CD4-positive, alpha-beta T cell treated with Interleukin-4 for 4 hours (primary cell): ENCODE measurements at regions not wholly inside any gene's neighbourhood (a gene's known extent, or its start where the extent isn't known, plus 50 kb on each side); places are given as distances from the start of the nearest gene placed in this dataset.

Source experiments
- DNase-seq: peaks from one replicate; pipeline ENCODE4 v3.0.0-alpha.2; 2020

DNA sequence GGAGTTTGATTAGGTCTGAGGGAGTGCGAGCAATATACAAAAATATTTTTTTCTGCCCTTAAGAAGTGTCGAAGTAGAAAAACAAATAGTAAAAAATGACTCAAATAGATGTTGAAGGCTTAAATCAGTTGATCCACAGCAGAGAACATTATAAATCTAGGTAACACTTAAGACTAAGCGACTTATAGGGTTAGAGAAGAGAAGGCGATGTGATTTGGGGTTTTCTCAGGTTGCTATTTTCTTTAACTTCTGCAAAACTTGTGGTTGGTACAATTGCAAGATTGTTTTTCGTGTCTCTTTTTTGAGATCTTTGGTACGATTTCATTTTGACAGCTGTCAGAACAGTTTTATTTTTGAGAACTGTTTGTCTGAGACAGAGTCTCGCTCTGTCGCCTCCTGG lies 1479.5 kb downstream of the PCDH7 start:
- DNase-seq: no peak

DNA sequence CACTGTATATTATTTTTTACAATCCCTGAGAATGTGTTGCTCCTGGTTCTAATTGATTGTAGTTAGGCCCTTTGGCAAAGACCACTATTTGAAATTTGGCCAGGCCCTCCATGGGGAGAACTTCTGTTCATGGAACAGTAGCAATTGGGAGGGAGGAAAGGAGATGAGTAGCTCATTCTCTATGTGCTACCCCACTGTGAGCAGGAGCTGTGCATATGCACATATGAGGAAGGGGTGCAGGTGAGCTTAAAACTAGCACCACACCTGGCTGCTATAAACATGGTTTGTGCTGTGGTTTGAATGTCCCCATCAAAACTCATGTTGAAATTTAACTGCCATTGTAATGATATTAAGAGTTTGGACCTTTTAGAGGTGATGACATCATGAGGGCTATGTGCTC lies 1483.2 kb downstream of the PCDH7 start:
- no peak for DNase-seq

DNA sequence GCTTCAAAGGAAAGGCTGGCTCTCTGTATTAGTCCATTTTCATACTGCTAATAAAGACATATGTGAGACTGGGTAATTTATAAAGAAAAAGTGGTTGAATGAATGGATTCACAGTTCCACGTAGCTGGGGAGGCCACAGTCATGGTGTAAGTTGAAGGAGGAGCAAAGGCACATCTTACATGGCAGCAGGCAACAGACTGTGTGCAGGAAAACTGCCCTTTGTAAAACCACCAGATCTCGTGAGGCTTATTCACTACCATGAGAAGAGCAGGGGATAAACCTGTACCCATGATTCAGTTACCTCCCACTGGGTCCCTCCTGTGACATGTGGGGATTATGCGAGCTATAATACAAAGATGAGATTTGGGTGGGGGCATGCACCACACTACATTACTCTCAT lies 1486.6 kb downstream of the PCDH7 start:
- DNase-seq: no peak

DNA sequence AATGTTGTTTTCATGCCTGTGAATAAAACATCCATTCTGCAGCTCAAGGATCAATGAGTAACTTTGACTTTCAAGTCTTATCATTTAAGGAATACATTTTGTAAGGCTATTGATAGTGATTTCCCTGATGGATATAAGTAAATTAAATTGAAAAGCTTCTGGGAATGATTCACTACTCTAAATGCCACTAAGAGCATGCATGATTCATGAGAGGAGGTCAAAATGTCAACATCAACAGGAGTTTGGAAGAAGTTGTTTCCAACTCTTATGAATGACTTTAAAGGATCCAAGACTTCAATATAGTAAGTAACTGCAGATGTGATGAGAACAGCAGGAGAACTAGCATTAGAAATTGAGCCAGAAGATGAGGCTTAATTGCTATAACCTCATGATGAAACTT lies 1487.3 kb downstream of the PCDH7 start:
- no peak for DNase-seq

DNA sequence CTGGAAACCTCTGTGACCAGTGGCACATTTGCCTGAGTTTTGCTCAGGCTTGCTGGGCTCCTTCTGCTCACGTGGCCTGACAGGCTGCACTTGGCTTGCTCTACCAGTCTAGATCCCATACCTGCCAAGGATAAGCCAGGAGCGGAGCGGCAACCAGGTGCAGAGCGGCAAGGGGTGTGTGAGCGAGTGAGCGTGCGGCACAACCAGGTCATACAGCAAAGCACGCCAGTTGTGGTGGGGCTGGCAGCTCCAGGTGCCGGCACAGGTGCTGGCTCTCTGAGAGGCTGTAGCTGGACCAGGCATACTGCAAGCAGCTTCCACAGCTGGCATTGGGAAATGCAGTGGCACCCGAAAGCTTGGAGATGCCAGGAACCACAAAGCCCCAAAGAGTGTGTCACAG lies 1495.1 kb downstream of the PCDH7 start:
- no peak for DNase-seq

DNA sequence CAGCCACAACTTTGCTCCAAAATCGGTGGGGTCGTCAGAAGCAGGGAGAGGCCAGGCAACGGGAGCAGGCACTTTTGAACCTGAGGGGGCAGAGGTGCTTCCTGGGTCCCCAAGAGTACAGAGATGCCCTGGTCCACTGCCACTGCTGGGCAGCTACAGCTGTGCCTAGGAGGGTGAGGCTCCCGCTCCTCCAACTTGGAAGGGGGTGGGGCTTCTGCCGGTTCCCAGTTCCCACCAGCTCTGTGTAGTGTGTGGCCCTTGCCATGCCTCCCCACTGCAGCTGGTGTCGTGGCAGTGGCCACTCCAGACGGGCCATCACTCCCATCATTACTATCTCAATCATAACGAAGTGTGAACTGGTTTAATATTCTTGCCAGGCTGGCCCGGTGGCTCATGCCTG lies 1496.3 kb downstream of the PCDH7 start:
- no peak for DNase-seq

DNA sequence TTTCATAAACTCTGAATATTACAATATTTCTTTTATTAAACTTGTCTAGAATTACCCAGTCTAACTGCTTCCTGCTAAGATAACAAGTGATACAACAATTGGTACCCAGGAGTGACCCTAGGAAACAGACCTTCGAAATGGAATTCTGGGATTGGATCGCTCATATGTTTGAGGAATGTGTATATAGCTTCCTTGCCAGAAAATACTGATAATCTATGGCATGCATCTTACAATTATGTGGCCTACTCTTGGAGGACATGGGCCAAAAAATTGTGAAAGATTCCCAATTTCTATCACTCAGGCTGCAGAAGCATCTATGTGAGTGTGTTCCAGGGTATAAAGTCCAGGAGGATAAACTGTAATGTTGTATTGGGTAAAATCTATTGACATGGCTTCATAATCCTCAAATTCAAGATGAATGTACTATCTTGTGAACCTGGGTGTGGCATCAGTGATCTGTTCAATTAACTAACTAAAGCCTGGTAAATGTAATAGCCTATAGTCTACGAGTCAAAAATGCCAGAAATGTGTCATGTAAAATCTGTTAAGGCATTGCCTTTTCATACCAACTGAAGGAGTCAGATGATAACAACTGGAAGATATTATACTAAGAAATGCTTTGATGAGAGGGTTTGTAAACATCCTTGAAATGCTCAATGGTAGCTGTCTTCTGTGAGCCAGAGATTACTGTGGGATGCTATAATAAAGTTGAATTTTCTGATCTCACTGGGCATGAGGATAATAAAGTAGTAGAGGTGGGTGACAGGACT lies 1499.3 kb downstream of the PCDH7 start:
- DNase-seq: no peak

DNA sequence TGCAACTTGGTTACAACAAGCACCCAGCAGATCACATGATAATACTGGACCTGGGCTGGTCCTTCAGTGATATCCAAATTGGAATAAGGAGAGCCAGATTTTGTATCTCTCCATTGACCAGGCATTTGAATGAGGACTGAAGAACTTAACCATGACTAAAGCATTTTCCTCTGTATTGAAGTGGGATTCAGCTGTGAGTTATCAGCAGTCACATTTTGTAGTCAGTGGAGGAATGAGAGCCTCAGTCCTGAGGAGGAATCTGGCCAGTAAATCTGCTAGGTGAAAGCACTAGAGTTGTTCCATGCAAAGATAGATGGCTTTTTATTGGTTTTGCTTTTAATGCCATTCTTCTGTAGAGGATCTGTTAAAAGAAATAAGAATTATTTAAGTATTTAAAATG lies 1506.0 kb downstream of the PCDH7 start:
- no peak for DNase-seq

DNA sequence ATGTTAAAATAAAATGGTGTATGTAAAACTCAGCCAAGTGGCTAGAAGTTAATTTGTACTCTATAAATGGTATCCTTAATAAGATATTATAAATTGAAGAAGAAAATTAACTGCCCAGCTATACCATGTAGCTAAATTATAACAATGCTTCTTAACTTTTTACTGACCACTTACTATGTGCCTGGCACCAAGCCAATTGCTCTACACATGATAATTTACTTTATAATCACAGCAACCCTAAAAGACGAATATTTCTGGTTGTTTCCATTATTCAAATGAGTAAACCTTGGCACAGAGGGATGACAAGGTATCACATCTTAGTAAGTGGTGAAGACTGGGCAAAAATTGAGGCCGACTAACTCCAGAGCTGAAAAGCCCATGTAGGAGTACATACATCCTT lies 1506.6 kb downstream of the PCDH7 start:
- no peak for DNase-seq

DNA sequence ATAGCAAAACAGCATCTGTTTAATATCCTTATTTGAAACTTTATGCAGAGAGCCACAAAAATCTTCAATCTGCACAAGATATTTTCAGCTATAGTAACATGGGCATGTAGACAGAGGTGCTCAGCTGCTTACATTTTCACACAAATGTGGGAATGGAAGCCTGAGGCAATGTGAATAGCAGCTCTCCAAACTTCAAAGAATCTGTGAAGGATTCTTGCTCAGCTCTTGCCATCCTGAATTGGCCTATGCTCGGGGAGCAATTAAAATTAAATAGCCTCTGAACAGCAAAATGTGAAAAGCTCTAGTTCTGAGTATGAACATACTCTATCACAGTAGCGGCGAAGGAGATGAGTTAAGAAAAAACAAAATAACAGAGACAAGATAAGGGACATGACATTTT lies 1523.8 kb downstream of the PCDH7 start:
- DNase-seq: no peak

DNA sequence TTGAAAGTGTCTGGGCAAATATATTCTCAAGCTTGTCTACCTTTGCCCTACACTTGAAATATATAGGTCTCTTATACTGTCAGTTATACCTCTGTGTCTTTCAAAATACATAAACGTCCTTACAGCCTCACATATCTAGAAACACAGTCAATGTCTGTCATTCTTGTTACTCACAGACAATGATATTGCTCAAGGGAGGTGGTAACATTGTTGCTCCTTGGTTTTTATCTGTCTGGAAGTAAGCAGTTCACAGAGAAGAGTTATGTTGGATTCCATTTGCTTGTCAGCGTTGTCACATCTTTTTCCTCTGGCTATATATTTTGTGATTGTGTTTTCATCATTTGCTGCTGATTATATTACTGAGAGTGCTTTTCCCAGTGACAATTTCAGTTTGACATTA lies 1528.9 kb downstream of the PCDH7 start:
- no peak for DNase-seq

DNA sequence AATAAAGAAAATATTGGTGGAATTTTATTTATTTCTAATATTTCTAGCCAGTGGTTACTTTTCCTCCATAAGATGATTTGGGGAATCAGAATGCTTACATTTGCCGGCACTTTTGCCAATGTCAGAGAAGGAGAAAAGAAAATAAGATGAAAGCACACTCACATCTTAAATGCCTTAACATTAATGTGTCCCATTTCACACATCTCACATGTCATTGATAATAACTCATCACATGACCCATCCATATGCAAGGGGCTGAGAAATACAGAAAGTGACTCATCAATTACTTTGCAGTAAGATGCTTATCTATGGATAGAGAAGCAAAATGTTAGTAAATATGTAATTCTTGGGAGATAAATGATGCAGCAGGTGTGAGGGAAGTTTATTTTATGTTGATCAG lies 1531.0 kb downstream of the PCDH7 start:
- DNase-seq: no peak

DNA sequence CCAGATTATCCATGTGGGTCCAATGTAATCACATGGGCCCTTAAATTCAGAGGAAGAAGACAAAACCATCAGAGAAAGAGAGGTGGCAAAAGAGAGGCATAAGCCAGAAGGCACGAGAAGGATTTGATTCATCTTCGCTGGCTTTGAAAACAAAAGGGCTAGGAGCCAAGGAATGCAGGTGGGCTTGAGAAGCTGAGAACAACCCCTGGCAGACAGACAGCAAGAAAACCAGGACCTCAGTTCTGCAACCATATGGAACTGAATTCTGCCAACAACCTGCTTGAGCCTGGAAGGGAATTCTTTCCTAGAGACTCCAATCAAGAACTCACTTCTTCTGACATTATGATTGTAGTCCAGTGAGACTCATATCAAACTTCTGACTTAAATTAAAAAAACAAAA lies 1531.8 kb downstream of the PCDH7 start:
- DNase-seq: no peak

DNA sequence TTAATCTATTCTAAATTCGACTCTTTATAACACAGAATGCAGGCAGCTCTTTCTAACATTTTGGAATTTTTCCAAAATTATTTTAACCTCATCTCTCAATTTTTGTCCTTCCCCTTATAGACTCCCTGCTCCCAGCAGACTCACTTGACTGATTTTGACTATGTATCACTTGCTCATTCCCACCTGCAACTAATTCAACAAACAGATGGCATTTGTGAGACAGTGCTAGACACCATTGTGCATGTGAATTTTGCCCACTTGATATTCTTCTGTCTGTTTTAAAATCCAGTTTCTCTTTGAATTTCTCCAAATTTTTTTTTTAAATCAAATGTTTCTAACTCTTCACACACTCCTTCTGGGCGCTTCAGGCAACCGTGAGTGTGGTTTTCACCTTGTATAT lies 1534.0 kb downstream of the PCDH7 start:
- no peak for DNase-seq

DNA sequence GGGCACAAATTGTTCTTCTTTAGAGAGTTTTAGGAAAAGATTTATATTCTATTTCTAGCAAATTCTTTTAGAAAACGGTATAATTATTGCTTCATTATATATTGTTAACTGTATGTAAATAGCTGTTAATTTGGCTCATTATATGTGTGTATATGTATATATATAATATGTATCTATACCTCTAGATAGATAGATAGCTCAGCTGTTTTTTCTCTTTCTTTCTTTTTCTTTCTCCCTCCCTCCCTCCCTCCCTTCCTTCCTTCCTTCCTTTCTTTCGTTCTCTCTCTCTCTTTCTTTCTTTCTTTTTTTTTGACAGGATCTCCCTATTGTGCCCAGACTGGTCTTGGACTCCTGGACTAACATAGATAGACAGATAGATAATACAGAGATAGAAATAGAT lies 1538.8 kb downstream of the PCDH7 start:
- no peak for DNase-seq

DNA sequence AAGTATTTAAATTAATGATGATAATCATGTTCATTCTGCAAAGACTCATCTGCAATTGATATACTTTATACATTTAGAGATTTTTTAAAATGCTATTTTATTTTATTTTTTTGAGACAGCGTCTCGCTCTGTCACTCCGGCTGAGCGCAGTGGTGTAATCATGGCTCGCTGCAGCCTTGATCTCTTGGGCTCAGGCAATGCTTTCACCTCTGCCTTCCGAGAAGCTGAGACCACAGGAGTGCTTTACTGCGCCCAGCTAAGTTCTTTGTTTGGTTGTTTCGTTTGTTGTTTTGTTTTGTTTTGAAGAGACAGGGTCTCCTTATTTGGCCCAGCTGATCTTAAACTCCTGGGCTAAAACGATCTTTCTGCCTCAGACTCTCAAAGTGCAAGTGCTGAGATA lies 1541.0 kb downstream of the PCDH7 start:
- no peak for DNase-seq

DNA sequence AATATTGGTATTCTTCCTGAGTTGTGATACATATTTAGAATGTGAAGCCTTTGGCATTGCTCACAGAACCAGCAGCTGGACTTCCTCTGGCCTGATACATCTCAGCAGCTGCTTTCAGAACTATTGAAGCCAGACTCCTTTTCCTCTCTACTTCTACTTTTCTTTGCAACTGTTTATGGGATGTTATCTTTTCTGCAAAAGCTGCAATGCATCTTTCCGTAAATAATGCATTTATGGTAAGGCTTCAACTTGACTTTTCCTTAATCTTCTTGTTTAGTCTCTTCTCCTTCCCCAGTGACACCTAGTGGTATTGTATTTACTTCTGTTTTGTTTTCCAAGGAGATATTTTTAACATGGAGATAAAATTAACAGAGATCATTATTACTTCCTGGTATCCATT lies 1548.7 kb downstream of the PCDH7 start:
- no peak for DNase-seq

DNA sequence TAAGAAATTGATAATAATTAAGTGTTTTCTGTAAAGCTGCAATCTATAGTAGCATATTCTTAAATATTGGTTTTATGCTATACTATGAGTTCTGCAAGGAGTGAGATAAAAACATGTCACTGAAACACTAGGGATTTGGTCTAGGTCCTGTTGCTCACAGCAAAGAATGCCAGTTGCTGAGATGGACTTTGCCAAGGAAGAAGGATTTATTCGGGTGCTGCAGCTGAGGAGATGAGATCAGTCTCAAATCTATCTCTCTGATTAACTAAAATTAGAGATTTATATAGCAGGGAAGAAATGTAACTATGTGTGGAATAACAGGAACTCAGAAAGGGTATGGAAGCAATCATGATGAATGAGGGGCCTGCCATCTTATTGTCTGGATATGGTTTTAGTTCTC lies 1569.9 kb downstream of the PCDH7 start:
- no peak for DNase-seq

DNA sequence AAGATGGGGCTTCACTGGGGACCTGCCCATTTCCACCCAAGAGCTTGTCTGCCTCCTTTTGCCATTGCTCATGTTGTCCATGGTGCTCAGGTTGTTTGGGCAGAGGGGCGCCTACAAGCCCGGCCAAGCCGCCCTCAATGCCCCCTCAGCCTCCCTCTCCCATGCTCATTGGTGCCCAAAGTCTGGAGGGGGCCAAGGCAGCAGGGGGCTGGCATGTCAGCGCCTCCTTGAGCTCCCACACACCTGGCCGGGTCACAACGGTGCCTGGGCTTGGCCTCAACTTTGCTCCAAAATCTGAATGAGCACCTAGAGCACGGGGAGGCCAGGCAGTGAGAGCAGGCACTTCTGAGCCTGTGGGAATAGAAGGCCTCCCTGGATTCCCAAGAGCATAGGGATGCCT lies 1598.8 kb downstream of the PCDH7 start:
- DNase-seq: no peak

DNA sequence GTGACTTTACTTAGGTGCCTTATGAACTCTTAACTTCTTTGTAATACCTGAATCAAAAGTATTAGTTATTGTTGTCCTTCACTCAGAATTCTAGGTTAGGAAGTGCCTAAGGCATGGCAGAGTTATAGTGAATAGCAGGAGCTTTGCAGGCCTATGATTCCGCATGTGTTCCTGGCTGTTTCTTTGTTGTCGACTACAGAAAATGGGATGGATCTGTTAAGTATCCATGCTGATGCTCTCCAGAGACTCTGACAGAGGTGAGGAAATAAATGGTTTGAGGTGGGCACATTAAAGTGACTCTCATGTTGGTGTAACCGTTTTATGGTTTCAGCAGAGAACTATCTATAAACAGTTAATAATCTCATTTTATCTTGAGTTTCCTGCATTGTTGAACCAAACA lies 1601.3 kb downstream of the PCDH7 start:
- DNase-seq: no peak

DNA sequence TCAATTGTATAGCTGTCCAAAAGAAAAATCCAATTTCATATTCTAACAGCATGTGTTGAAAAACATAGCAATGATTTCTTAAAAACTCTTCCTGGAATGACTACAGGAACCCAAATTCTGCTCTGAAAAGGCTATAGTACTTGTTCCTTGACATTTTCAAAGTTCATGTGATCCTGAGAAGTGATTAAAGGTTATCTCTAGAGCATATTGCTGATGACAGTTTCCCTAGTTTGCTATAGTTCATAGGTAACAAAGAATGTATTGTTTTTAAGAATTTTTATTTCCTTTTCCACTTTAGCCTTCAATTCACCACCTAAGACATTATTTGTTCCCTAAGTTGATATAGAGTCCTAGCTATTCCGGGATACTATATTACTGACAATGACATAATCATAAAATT lies 1614.6 kb downstream of the PCDH7 start:
- no peak for DNase-seq

DNA sequence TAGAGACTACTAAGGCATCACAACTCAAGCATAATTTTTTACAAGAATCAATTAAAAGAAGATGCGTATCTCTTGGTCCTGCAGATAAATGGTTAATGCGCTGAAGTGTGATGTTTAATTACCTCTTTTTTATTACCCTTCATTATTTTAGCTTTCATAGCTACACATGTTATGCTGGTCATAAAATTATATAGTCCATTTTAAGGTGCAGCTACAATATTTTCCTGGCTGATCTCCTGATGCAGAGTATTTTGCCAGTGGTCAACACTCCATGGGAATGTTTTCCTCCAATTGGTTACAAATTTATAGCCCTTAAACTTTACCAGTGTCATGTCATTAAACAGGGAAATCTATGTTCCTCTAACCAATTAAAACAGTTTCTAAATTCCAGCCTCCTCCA lies 1617.2 kb downstream of the PCDH7 start:
- DNase-seq: no peak

DNA sequence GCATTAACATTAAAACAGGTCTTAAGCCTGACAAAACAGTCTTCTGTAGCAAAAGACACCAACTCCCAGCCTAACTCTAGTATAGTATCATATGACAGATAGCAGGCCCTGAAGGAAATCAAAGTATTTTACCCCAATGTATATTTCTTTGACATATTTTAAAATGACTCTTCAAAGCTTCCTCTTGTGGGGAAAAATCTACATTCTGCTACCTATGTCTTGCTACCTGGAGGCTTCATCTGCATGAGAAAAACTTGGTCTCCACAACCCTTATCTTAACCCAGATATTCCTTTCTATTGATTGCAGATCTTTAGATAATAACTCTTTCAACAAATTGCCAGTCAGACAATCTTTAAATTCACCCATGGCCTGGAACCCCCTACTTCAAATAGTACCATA lies 1620.4 kb downstream of the PCDH7 start:
- DNase-seq: no peak

DNA sequence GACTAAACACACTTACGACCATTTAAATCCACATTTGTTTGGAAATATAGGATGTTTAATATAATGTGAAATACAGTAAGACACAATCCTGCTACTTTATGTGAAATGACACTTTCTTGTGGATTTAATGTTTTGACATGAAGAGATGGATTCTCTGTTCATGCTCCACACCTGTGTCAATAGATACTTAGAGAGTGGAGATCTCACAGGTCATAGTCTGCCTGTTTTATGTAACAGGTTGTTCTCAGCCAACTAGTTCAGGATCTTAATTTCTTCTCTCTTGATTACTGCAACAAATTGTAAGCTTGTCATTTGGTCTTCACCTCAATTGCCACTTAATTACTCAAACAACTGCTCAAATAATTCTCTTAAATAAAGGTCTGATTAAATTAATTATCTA lies 1621.2 kb downstream of the PCDH7 start:
- DNase-seq: no peak

DNA sequence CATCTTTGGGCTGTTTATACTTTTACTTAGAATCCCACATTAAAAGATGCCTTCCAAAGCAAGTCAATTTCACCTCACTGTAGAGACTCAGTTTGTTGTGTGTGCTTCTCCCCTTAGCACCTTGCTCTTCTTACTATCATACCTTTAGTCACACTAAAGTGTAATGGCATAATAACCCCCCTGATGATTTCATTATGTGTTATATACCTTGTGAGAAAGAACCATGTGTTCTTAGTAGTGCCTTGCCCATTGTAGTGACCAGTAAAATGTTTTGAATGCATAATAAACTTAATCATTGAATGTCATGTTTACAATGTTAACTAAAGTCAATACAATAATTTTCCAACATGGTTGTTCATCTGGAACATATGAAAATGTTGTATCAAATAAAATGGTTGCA lies 1621.9 kb downstream of the PCDH7 start:
- DNase-seq: no peak

DNA sequence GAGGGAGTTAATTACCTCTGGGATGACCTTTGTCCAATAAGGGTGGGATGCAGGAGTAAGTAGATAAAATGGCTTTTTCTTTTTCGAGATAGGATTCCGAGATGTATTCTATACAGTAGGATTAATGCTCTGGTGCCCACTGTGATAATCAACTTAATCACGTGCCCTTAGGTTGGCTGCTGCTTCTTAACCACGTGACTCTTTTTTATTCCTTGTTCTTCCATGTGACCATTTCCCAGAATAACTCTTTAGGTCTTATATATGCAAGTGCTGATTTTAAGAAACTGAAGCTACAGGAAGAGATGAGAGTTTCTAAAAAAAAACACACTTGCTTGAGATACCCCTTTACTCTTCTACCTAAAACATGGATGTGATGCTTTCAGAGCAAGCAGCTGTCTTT lies 1628.9 kb downstream of the PCDH7 start:
- DNase-seq: no peak
